Brain microvascular endothelial cell (primary cell): ENCODE measurements at regions not wholly inside any gene's neighbourhood (a gene's known extent, or its start where the extent isn't known, plus 50 kb on each side); places are given as distances from the start of the nearest gene placed in this dataset.

Source experiments
- DNase-seq: peaks from one replicate; pipeline ENCODE4 v3.0.0-alpha.2; 2020
- H3K27ac ChIP-seq: fragments of 250-450 bp; sonication (Bioruptor Pico); 2 replicates; pipeline ENCODE4 v1.5.1; 2020; ENCODE audit warnings: mild to moderate bottlenecking, moderate library complexity
- H3K27me3 ChIP-seq: fragments of 250-450 bp; sonication (Bioruptor Pico); replicated peaks from 2 replicates; pipeline ENCODE4 v1.5.1; 2020; ENCODE audit warnings: mild to moderate bottlenecking
- H3K36me3 ChIP-seq: fragments of 250-450 bp; sonication (Bioruptor Pico); replicated peaks from 2 replicates; pipeline ENCODE4 v1.5.1; 2020; ENCODE audit warnings: mild to moderate bottlenecking
- H3K4me3 ChIP-seq: 2 replicates; pipeline ENCODE4 v1.5.1; 2011; ENCODE audit warnings: low read depth, mild to moderate bottlenecking, control low read depth, low read length, moderate library complexity
- in situ Hi-C: cut with HindIII; loops from 2 replicates; pipeline ENCODE4 v1.10.0; 2017; ENCODE audit warnings: low sequenced_read_pairs, low pct_ligation_motif_present
- TF ChIP-seq, protein P1 (sequence below): IDR thresholded peaks from 2 replicates; pipeline ENCODE4 v1.5.1; 2011; ENCODE audit warnings: low read depth, mild to moderate bottlenecking, moderate library complexity, low read length, control low read depth, inconsistent platforms; ENCODE audit errors: missing control alignments

DNA sequence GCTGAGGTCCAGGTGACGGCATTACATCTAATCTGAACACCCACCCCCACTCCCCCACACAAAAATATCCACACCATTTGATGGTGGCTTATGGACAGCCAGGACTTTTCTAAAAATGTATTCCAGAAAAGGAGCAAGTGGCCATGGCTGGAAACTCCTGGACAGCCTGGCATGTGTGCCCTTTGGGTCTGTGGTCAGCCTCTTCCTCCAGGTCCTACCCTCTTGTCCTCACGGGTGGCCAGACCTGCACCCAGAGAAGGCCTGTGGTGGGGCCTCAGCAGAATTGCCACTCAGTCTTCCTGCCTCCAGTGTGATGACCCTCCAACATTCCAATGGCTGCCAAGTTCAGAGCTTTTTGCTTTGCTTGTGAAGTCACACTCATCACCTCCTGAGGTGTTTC, 600.6 kb downstream of the AJAP1 start:
- in situ Hi-C loops = no loop called here
- no peaks in the 10 kb centered on the region for H3K27me3 ChIP-seq
- no peak overlapping the region for H3K27ac ChIP-seq
- DNase-seq = no peak
- TF ChIP-seq, protein P1, sequence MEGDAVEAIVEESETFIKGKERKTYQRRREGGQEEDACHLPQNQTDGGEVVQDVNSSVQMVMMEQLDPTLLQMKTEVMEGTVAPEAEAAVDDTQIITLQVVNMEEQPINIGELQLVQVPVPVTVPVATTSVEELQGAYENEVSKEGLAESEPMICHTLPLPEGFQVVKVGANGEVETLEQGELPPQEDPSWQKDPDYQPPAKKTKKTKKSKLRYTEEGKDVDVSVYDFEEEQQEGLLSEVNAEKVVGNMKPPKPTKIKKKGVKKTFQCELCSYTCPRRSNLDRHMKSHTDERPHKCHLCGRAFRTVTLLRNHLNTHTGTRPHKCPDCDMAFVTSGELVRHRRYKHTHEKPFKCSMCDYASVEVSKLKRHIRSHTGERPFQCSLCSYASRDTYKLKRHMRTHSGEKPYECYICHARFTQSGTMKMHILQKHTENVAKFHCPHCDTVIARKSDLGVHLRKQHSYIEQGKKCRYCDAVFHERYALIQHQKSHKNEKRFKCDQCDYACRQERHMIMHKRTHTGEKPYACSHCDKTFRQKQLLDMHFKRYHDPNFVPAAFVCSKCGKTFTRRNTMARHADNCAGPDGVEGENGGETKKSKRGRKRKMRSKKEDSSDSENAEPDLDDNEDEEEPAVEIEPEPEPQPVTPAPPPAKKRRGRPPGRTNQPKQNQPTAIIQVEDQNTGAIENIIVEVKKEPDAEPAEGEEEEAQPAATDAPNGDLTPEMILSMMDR = no peak
- H3K4me3 ChIP-seq = no peak overlapping the region
- H3K36me3 ChIP-seq = no peaks in the 10 kb centered on the region

DNA sequence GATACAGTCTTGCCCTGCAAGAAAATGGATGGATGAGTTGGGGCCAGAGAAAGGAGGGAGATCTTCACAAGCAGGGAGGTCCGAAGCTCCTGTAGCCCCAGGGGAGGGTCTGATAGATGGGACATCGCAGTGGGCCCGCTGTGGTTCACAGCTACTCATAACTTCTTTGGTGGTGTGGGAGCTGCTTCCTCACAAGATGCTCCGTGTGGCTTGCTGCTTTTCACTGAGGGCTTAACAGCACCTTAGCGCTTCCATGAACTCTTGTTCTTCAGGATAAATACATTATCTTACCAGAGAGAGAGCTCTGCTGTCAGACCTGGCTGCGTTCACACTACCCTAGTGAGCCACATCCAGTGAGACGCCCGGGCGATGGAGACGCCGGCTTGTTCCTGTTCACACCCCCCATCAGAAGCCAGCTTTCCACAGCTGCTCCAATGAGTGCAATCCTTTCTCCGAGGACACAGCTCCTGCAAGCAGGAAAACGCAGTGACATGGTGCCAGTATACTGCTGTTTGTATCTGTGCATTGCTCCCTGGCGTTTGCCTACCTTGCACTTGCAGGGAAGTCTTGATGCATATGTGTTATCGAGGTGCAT, 599.8 kb downstream of the AJAP1 start:
- Histone ChIP-seq H3K36me3 (no peaks in the 10 kb centered on the region), H3K27me3 (no peaks in the 10 kb centered on the region), H3K4me3 (no peak overlapping the region), H3K27ac (no peak overlapping the region)
- TF ChIP-seq, protein P1 = no peak
- in situ Hi-C loops = no loop called here
- DNase-seq = no peak

DNA sequence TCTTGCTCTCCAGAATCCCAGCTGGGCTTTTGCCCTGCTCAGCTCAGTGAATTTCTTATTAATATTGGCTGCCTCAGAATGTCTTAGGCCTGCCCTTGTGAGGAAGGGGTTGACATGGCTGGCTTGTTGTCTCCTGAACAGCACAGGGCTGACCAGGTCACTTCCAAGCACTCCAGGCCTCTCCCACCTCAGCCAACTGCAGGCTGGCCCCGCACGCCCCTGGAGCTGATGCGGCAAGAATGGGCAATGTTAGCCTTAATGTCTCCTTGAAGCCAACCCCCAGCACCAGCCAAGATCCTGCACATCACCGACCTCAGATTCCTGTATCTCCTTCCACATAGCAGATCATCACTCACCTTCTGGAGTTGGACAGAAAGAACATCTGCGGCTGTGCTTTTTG, 598.6 kb downstream of the AJAP1 start:
- no peaks in the 10 kb centered on the region for H3K27me3 ChIP-seq
- DNase-seq = no peak
- in situ Hi-C loops = no loop called here
- TF ChIP-seq, protein P1 = no peak
- H3K4me3 ChIP-seq = no peak overlapping the region
- no peaks in the 10 kb centered on the region for H3K36me3 ChIP-seq
- H3K27ac ChIP-seq = no peak overlapping the region

DNA sequence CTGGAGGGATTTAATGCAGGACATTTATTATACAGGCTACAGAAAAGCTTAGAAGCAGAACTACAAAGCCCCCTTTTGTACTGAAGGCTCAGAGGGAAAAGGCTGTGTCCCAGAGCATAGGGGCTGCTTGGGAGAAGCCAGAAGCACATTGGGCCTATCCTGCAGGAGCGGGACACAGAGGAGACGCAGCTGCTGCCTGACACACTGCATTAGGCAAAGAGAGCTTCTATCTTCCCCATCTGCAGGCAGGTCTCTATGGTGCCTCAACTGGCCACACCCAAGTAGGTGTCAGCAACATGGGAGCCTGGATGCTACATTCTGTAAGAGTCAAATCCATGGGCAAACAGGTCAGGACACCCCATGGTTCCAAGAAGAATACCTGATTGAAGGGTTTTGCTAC, 595.9 kb downstream of the AJAP1 start:
- TF ChIP-seq, protein P1 = no peak
- no peaks in the 10 kb centered on the region for H3K27me3 ChIP-seq
- no peak overlapping the region for H3K4me3 ChIP-seq
- no peak overlapping the region for H3K27ac ChIP-seq
- DNase-seq = no peak
- in situ Hi-C loops = no loop called here
- no peaks in the 10 kb centered on the region for H3K36me3 ChIP-seq

DNA sequence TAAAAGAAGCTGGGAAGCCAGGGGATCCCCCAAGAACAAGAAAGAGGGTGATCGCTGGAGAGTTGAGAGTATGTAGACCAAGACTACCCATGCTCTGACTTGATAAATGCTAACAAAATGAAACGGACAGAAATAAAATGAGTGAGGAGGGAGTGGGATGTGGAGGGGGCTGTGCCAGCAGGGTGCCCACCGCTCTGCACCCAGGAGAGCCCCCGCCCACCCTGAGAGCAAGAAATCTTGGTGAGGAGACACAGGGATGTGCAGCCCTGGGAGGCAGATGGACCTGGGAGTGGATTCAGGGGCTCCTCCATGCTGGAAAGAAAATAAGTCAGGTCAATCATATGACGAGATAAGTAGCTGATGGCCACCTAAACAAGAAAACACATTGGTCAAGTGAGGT, 590.9 kb downstream of the AJAP1 start:
- in situ Hi-C loops = no loop called here
- no peak for DNase-seq
- TF ChIP-seq, protein P1 = no peak

DNA sequence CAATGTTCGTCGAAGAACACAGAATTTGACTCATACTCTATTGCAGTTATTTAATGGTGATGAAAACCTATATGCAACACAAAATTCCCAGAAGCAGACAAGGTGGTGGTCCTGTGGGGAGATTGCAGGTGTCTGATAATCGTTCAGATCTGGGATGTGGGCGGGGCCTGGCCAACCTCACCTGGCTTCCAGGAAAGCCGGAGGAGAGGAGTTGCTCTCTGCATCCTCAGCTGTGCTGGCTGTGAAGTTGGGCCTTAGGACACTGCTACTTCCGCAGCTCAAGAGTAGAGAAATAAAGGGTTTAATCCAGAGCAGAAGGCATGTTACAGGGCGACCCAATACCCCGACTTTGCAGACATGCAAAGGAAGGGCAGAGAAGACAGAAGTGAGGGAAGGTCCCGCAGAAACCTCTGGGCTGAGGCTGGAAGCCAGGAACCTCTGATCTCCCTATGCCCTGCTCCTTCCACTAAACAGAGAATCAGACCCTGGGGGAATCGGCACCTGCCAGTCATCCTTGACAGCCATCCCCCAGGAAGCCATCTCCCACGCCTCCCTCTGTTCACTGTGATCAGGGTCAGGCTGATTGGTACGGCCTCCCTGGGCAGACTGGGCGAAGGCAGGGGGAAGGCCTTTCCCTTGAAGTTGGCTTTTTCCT, 590.3 kb downstream of the AJAP1 start:
- in situ Hi-C loops = no loop called here
- Histone ChIP-seq H3K27me3 (no peaks in the 10 kb centered on the region), H3K36me3 (no peaks in the 10 kb centered on the region), H3K4me3 (no peak overlapping the region), H3K27ac (no peak overlapping the region)
- TF ChIP-seq, protein P1 = no peak
- DNase-seq = no peak

More for the DNA sequence above, 590.9 kb downstream of the AJAP1 start:
- Histone ChIP-seq H3K4me3 (no peak overlapping the region), H3K36me3 (no peaks in the 10 kb centered on the region), H3K27me3 (no peaks in the 10 kb centered on the region), H3K27ac (no peak overlapping the region)
